ENCODE measurements at regions not wholly inside any gene's neighbourhood (a gene's known extent, or its start where the extent isn't known, plus 50 kb on each side); places are given as distances from the start of the nearest gene placed in this dataset.
A peak's percentile ranks its signal among the peaks of the same experiment; 100 is the strongest.

GRCh38 chr11:100622404-100622803 is 64.7 kb upstream of the ARHGAP42 start:
- no peak overlapping the region for H3K27ac Mint-ChIP-seq (ENCODE audit: unreplicated experiment)
- TF ChIP-seq CTCF (IDR thresholded peaks at IDR 0.05; ENCODE audit: partially characterized antibody, unreplicated experiment): no peak
- H3K36me3 Mint-ChIP-seq (ENCODE audit: unreplicated experiment): peaks cover 30% of the 10 kb centered on the region
- H3K4me3 Mint-ChIP-seq (ENCODE audit: unreplicated experiment): no peak overlapping the region
- DNase-seq: no peak
- peaks cover 6% of the 10 kb centered on the region for H3K4me1 Mint-ChIP-seq (ENCODE audit: low read depth, unreplicated experiment)
- H3K9me3 Mint-ChIP-seq (ENCODE audit: unreplicated experiment): peaks cover 5% of the 10 kb centered on the region
- H3K27me3 Mint-ChIP-seq (ENCODE audit: unreplicated experiment): no peaks in the 10 kb centered on the region

- Mint-ChIP-seq H3K4me3 (ENCODE audit: unreplicated experiment) (no peak overlapping the region), H3K27ac (ENCODE audit: unreplicated experiment) (no peak overlapping the region), H3K9me3 (ENCODE audit: unreplicated experiment) (peaks cover 5% of the 10 kb centered on the region), H3K4me1 (ENCODE audit: low read depth, unreplicated experiment) (peaks cover 5% of the 10 kb centered on the region), H3K27me3 (ENCODE audit: unreplicated experiment) (no peaks in the 10 kb centered on the region), H3K36me3 (ENCODE audit: unreplicated experiment) (peaks cover 30% of the 10 kb centered on the region)
- TF ChIP-seq CTCF (IDR thresholded peaks at IDR 0.05; ENCODE audit: partially characterized antibody, unreplicated experiment): no peak
- DNase-seq: no peak
Measured at GRCh38 chr11:100624346-100624745, 62.7 kb upstream of the ARHGAP42 start.

GRCh38 chr11:100625041-100625440 is 62.0 kb upstream of the ARHGAP42 start:
- Mint-ChIP-seq H3K27ac (ENCODE audit: unreplicated experiment) (peak overlapping the region; percentile 10), H3K36me3 (ENCODE audit: unreplicated experiment) (peaks cover 30% of the 10 kb centered on the region), H3K9me3 (ENCODE audit: unreplicated experiment) (peaks cover 5% of the 10 kb centered on the region), H3K4me3 (ENCODE audit: unreplicated experiment) (no peak overlapping the region), H3K27me3 (ENCODE audit: unreplicated experiment) (no peaks in the 10 kb centered on the region), H3K4me1 (ENCODE audit: low read depth, unreplicated experiment) (peaks cover 10% of the 10 kb centered on the region)
- TF ChIP-seq CTCF (IDR thresholded peaks at IDR 0.05; ENCODE audit: partially characterized antibody, unreplicated experiment): no peak
- DNase-seq: no peak

GRCh38 chr11:100629671-100630070 is 57.4 kb upstream of the ARHGAP42 start:
- no peak for TF ChIP-seq CTCF (IDR thresholded peaks at IDR 0.05; ENCODE audit: partially characterized antibody, unreplicated experiment)
- Mint-ChIP-seq H3K27ac (ENCODE audit: unreplicated experiment) (no peak overlapping the region), H3K9me3 (ENCODE audit: unreplicated experiment) (no peaks in the 10 kb centered on the region), H3K4me1 (ENCODE audit: low read depth, unreplicated experiment) (peaks cover 22% of the 10 kb centered on the region), H3K27me3 (ENCODE audit: unreplicated experiment) (no peaks in the 10 kb centered on the region), H3K36me3 (ENCODE audit: unreplicated experiment) (peaks cover under 1% of the 10 kb centered on the region), H3K4me3 (ENCODE audit: unreplicated experiment) (no peak overlapping the region)
- DNase-seq: no peak

- peaks cover 32% of the 10 kb centered on the region for H3K4me1 Mint-ChIP-seq (ENCODE audit: low read depth, unreplicated experiment)
- H3K27ac Mint-ChIP-seq (ENCODE audit: unreplicated experiment): no peak overlapping the region
- no peaks in the 10 kb centered on the region for H3K9me3 Mint-ChIP-seq (ENCODE audit: unreplicated experiment)
- DNase-seq: no peak
- H3K36me3 Mint-ChIP-seq (ENCODE audit: unreplicated experiment): no peaks in the 10 kb centered on the region
- no peak for TF ChIP-seq CTCF (IDR thresholded peaks at IDR 0.05; ENCODE audit: partially characterized antibody, unreplicated experiment)
- no peaks in the 10 kb centered on the region for H3K27me3 Mint-ChIP-seq (ENCODE audit: unreplicated experiment)
- no peak overlapping the region for H3K4me3 Mint-ChIP-seq (ENCODE audit: unreplicated experiment)
Measured at GRCh38 chr11:100630898-100631297, 56.2 kb upstream of the ARHGAP42 start.

Measured in glutamatergic neuron (in vitro differentiated cells).